ENCODE measurements at regions not wholly inside any gene's neighbourhood (a gene's known extent, or its start where the extent isn't known, plus 50 kb on each side); places are given as distances from the start of the nearest gene placed in this dataset.

DNA sequence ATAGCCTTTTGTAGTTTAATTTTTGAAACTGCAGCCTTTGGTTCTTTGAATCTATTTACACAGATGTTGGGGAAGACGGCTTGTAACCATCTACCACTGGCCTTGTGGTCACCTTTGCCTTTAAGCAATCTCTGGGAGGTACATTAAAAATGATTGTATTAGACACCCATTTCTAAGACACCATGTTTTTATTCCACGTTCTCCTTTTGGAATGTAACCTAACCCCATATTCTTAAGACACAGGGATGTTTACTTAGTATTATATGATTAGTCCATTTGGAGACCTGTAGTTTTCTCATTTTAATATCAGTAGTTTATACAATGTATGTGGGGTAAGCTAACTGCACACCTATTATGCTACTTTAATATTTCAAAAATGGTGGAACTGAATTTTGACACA is 175.1 kb upstream of the PLSCR5 start:
- TF ChIP-seq CTCF (conservative IDR thresholded peaks at IDR 0.05; ENCODE audit: low read depth, low read length) (no peak), POLR2A (IDR thresholded peaks at IDR 0.05; ENCODE audit: low read depth, low read length) (no peak), MAFK (IDR thresholded peaks at IDR 0.05; ENCODE audit: low read depth, low read length) (no peak), RAD21 (IDR thresholded peaks at IDR 0.05; ENCODE audit: low read length) (no peak), RCOR1 (IDR thresholded peaks at IDR 0.05; ENCODE audit: insufficient replicate concordance, low read length) (no peak), RFX5 (IDR thresholded peaks at IDR 0.05; ENCODE audit: low read depth, low read length) (no peak), ELK1 (IDR thresholded peaks at IDR 0.05; ENCODE audit: borderline replicate concordance, low read depth, low read length) (no peak), MXI1 (IDR thresholded peaks at IDR 0.05; ENCODE audit: borderline replicate concordance, low read depth, low read length) (no peak)
